ENCODE measurements at regions not wholly inside any gene's neighbourhood (a gene's known extent, or its start where the extent isn't known, plus 50 kb on each side); places are given as distances from the start of the nearest gene placed in this dataset.

GRCh38 chr3:28940994-28941393, 339.9 kb upstream of the RBMS3 start:
- TF ChIP-seq, protein P1, sequence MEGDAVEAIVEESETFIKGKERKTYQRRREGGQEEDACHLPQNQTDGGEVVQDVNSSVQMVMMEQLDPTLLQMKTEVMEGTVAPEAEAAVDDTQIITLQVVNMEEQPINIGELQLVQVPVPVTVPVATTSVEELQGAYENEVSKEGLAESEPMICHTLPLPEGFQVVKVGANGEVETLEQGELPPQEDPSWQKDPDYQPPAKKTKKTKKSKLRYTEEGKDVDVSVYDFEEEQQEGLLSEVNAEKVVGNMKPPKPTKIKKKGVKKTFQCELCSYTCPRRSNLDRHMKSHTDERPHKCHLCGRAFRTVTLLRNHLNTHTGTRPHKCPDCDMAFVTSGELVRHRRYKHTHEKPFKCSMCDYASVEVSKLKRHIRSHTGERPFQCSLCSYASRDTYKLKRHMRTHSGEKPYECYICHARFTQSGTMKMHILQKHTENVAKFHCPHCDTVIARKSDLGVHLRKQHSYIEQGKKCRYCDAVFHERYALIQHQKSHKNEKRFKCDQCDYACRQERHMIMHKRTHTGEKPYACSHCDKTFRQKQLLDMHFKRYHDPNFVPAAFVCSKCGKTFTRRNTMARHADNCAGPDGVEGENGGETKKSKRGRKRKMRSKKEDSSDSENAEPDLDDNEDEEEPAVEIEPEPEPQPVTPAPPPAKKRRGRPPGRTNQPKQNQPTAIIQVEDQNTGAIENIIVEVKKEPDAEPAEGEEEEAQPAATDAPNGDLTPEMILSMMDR (IDR thresholded peaks at IDR 0.05): no peak
- no peak for TF ChIP-seq POLR2A (IDR thresholded peaks at IDR 0.05)

Data from heart left ventricle (tissue), 13 donors.